ENCODE measurements at regions not wholly inside any gene's neighbourhood (a gene's known extent, or its start where the extent isn't known, plus 50 kb on each side); places are given as distances from the start of the nearest gene placed in this dataset.

DNA sequence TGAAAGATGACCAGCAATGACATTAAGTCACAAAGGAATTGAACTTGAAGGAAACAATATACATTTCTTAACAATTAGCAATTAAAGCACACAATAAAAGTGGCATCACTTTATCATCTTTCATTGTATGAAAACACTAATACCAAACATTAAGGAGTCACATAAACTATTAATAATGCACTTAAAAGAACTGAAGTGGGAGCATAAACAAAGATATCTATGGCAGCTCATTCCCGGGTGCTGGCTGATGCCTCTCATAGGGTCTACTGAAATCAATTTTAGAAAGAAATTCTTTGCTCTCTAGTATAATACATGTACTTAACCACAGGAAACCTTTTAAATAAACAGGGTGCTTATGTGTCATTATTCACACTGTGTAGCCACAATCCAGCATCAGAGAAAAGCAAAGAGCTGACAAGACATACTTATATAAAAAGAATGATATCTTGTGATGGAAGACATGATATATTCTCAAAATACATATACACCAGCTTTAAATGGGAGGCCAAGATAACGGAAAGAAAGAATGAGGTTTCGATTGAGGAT is 1207.8 kb downstream of the EFNB2 start:
- ChIA-PET POLR2A (no interaction called here), CTCF (interaction anchor here (1.2 kb wide), 1 partner anchor 12 kb away, joined by 3 read pairs; no protein-coding TSS in a partner anchor)
- DNase-seq (ENCODE audit: extremely low spot score): no peak
- TF ChIP-seq, protein P1, sequence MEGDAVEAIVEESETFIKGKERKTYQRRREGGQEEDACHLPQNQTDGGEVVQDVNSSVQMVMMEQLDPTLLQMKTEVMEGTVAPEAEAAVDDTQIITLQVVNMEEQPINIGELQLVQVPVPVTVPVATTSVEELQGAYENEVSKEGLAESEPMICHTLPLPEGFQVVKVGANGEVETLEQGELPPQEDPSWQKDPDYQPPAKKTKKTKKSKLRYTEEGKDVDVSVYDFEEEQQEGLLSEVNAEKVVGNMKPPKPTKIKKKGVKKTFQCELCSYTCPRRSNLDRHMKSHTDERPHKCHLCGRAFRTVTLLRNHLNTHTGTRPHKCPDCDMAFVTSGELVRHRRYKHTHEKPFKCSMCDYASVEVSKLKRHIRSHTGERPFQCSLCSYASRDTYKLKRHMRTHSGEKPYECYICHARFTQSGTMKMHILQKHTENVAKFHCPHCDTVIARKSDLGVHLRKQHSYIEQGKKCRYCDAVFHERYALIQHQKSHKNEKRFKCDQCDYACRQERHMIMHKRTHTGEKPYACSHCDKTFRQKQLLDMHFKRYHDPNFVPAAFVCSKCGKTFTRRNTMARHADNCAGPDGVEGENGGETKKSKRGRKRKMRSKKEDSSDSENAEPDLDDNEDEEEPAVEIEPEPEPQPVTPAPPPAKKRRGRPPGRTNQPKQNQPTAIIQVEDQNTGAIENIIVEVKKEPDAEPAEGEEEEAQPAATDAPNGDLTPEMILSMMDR (IDR thresholded peaks at IDR 0.05; ENCODE audit: control extremely low read depth, extremely low read depth, low read depth, missing control alignments): no peak

DNA sequence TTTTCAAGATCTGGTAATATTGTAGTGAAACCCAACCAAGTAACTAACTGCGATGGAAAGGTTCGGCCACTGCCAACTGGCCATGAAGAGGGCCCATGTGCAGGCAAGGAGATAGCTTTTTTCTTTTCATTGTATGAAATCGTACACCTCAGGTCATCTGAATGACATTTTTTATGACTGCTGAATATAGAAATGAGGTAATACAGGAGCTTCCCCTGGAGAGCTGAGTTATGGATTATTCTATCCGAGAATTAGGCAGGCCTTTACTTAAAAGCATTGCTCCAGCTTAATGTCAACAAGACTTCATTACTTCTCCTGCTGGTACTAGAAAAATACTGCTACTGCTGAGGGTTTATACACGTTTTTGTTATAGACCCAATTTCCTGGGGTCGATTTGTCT is 1215.6 kb downstream of the EFNB2 start:
- TF ChIP-seq, protein P1 (IDR thresholded peaks at IDR 0.05; ENCODE audit: control extremely low read depth, extremely low read depth, low read depth, missing control alignments): no peak
- DNase-seq (ENCODE audit: extremely low spot score): no peak
- POLR2A ChIA-PET: no interaction called here
- CTCF ChIA-PET: no interaction called here

DNA sequence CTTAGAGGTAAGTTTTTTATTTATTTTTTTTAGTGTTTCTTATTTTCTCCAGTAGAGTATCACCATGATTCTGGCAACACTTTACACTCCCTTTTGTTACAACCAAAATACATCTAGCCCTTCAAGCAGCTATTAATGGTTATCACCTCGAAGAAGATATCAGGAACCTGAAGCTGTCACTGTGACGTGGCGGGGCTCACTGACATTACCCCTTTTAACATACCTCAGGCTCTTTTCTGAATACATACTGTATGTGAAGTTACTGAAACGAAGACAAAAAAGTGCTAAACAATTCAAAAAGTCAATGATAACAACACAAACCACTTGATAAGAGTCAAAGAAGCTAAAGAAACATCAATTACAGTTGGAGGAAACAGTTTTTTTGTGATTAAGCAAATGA is 1218.7 kb downstream of the EFNB2 start:
- ChIA-PET CTCF (no interaction called here), POLR2A (no interaction called here)
- TF ChIP-seq, protein P1 (IDR thresholded peaks at IDR 0.05; ENCODE audit: control extremely low read depth, extremely low read depth, low read depth, missing control alignments): no peak
- no peak for DNase-seq (ENCODE audit: extremely low spot score)

DNA sequence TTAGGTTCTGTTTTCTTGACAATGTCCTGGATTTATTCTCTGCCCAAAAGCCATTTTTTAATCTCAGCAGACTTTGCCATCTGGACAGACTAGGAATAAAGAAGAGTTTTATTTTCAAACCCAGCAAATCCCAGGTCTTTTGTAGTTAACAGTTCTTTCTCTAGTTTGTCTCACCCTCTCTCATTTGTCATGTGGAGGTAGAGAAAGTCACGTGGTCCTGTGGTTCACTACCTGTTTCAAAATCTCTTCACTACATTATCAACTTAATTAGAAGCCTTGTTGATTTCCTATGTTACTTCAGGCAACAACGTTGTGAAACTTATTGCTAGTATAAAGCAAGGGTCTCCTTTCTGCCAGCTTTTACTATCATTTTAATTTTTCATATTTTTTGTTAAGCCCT is 1222.6 kb downstream of the EFNB2 start:
- TF ChIP-seq, protein P1 (IDR thresholded peaks at IDR 0.05; ENCODE audit: control extremely low read depth, extremely low read depth, low read depth, missing control alignments): no peak
- ChIA-PET CTCF (no interaction called here), POLR2A (no interaction called here)
- no peak for DNase-seq (ENCODE audit: extremely low spot score)

DNA sequence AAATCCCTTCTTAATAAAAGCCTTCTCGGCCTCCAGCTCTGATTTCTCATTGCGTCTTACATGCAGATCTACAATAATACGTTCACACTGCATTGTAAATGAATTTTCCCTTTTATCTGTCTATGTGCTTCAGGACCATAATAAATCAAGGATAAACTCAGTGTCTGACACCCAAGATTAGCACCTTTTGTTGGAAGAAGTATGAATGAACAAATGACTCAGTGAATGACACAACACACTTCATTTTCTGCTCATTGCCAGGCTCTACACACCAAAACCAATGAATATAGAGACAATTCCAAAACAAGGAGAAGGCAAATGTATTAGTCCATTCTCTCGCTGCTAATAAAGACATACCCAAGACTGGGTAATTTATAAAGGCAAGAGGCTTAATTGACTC is 1224.4 kb downstream of the EFNB2 start:
- DNase-seq (ENCODE audit: extremely low spot score): no peak
- POLR2A ChIA-PET: no interaction called here
- CTCF ChIA-PET: no interaction called here
- TF ChIP-seq, protein P1 (IDR thresholded peaks at IDR 0.05; ENCODE audit: control extremely low read depth, extremely low read depth, low read depth, missing control alignments): no peak

DNA sequence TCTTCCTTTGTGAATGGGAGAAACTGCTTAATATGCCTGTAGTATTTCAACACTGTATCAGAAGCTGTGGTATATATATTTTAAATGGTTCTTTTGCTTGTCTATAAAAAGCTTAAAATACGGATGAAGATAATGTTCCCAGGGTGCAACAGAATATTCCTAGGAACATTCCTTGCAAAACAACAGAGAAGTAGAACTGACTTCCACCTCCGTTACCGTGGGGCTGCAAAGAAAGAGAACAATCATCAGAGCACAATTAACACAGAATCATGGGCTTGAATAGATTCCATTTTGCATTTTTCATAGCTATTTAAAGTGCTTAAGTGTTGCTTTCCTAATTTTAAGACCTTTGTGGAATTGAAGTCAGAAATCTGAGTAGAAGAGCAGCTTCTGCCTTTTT is 1227.7 kb downstream of the EFNB2 start:
- ChIA-PET POLR2A (no interaction called here), CTCF (interaction anchor here (1.6 to 1.9 kb wide), 2 partner anchors 14 to 71 kb away, joined by 3 to 7 read pairs; no protein-coding TSS in a partner anchor)
- no peak for DNase-seq (ENCODE audit: extremely low spot score)
- TF ChIP-seq, protein P1 (IDR thresholded peaks at IDR 0.05; ENCODE audit: control extremely low read depth, extremely low read depth, low read depth, missing control alignments): no peak

DNA sequence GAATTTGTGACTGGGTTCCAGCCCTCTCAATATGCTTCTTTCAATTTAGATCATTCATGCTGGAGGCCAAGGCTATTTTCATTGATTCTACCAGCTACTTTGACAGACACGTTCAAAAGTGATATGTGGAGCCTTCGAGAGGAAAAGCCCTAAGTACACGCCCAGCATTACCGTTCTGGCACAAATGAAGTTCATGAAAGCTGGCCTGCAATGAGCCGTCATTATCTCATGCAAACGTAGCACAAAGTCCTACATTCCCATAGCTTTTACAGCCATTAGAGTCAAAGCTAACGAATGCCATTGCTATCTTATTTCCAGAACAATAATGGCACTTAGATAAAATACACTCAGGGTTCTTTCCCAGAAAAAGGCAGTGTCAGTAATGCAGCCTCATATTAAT is 1237.6 kb downstream of the EFNB2 start:
- TF ChIP-seq, protein P1 (IDR thresholded peaks at IDR 0.05; ENCODE audit: control extremely low read depth, extremely low read depth, low read depth, missing control alignments): no peak
- ChIA-PET POLR2A (no interaction called here), CTCF (no interaction called here)
- DNase-seq (ENCODE audit: extremely low spot score): no peak
